PC-3 (cell line): ENCODE measurements at regions not wholly inside any gene's neighbourhood (a gene's known extent, or its start where the extent isn't known, plus 50 kb on each side); places are given as distances from the start of the nearest gene placed in this dataset.

Experiments
- ATAC-seq: fragments of 200-7000 bp; cut with Tn5 transposase; 2 replicates; pipeline ENCODE4 v1.9.1; 2020; ENCODE audit warnings: mild to moderate bottlenecking, moderate library complexity
- BruUV-seq: library from RNA; stranded (reverse); fragments of 400-500 nt; replicated peaks from 2 replicates; lab custom pipeline; 2021; lab: Mats Ljungman, UMichigan
- CTCF ChIA-PET: fragments of 300-600 bp; sonication (Branson Sonifier 250); formaldehyde crosslinking; loops from one replicate; lab custom pipeline; 2022; ENCODE audit warnings: antibody characterized with exemption; lab: Charles Lee
- POLR2A ChIA-PET: fragments of 300-600 bp; sonication (Branson Sonifier 250); formaldehyde crosslinking; loops from one replicate; lab custom pipeline; 2022; ENCODE audit warnings: antibody characterized with exemption; ENCODE audit not compliant: unreplicated experiment; lab: Charles Lee
- DNase-seq: peaks from one replicate; pipeline ENCODE4 v3.0.0-alpha.2; 2015
- H2AFZ ChIP-seq: fragments of 300-600 bp; sonication (generic); 2 replicates; pipeline ENCODE4 v1.6.0; 2016; ENCODE audit warnings: antibody characterized with exemption, low read length
- H3F3A ChIP-seq: fragments of 300-600 bp; sonication (generic); one replicate; pipeline ENCODE4 v1.6.0; 2017; ENCODE audit warnings: antibody characterized with exemption, low read length, control low read depth, mild to moderate bottlenecking; ENCODE audit not compliant: unreplicated experiment
- H3K27ac ChIP-seq: fragments of 300-600 bp; sonication (generic); 2 replicates; pipeline ENCODE4 v1.5.1; 2016; ENCODE audit warnings: mild to moderate bottlenecking, low read length
- H3K27me3 ChIP-seq: fragments of 300-600 bp; sonication (generic); 2 replicates; pipeline ENCODE4 v1.6.1; 2016; ENCODE audit warnings: low read length, mixed read lengths
- H3K36me3 ChIP-seq: fragments of 300-600 bp; sonication (generic); 2 replicates; pipeline ENCODE4 v1.6.1; 2016; ENCODE audit warnings: low read depth, mixed run types, low read length, mixed read lengths
- H3K4me1 ChIP-seq: fragments of 300-600 bp; sonication (generic); 2 replicates; pipeline ENCODE4 v1.5.1; 2016; ENCODE audit warnings: low read length; ENCODE audit not compliant: insufficient read depth
- H3K4me2 ChIP-seq: fragments of 300-600 bp; sonication (generic); 2 replicates; pipeline ENCODE4 v1.6.0; 2016; ENCODE audit warnings: low read length
- H3K4me3 ChIP-seq: fragments of 300-600 bp; sonication (generic); 2 replicates; pipeline ENCODE4 v1.5.1; 2016; ENCODE audit warnings: mild to moderate bottlenecking, low read length, mixed read lengths
- H3K79me2 ChIP-seq: fragments of 300-600 bp; sonication (generic); 2 replicates; pipeline ENCODE4 v1.6.1; 2017; ENCODE audit warnings: low read length, mixed read lengths
- H3K9ac ChIP-seq: fragments of 300-600 bp; sonication (generic); 2 replicates; pipeline ENCODE4 v1.6.0; 2016; ENCODE audit warnings: mild to moderate bottlenecking, low read length
- H3K9me2 ChIP-seq: fragments of 300-600 bp; sonication (generic); replicated peaks from 2 replicates; pipeline ENCODE4 v1.6.1; 2016; ENCODE audit warnings: mixed run types, low read length, mixed read lengths
- H3K9me3 ChIP-seq: fragments of 300-600 bp; sonication (generic); 2 replicates; pipeline ENCODE4 v1.6.1; 2016; ENCODE audit warnings: low read length, mixed read lengths
- H4K20me1 ChIP-seq: fragments of 300-600 bp; sonication (generic); 2 replicates; pipeline ENCODE4 v1.6.1; 2016; ENCODE audit warnings: low read length, mixed read lengths
- CTCF ChIP-seq: fragments of 300-600 bp; sonication (generic); conservative IDR thresholded peaks from 2 replicates; pipeline ENCODE4 v1.5.1; 2017; ENCODE audit warnings: antibody characterized with exemption, low read depth, mild to moderate bottlenecking, low read length
- EZH2 ChIP-seq: fragments of 300-600 bp; sonication (generic); IDR thresholded peaks from one replicate; pipeline ENCODE4 v1.6.1; 2017; ENCODE audit warnings: antibody characterized with exemption, mild to moderate bottlenecking, low read length; ENCODE audit not compliant: unreplicated experiment
- EZH2phosphoT487 ChIP-seq: fragments of 300-600 bp; sonication (generic); IDR thresholded peaks from 2 replicates; pipeline ENCODE4 v1.6.1; 2018; ENCODE audit warnings: mild to moderate bottlenecking, antibody characterized with exemption, low read length, borderline replicate concordance
- intact Hi-C: fragments of 100-400 bp; cut with micrococcal nuclease; formaldehyde crosslinking; loops from 2 replicates; pipeline ENCODE4 v1.9.0; 2023

- ATAC-seq (peak; percentile 40), DNase-seq (peak; percentile 58)
- no peaks in the 10 kb centered on the region for H3F3A ChIP-seq
- H3K27ac ChIP-seq: peak overlapping the region; percentile 93
- TF ChIP-seq CTCF: no peak
- TF ChIP-seq EZH2: no peak
- no peak for TF ChIP-seq EZH2phosphoT487
- intact Hi-C loops: loop anchor here (1.0 to 10.0 kb wide), 7 partner anchors 10 to 513 kb away; partner anchors contain the start of gene SHH
- H2AFZ ChIP-seq: no peak overlapping the region
- H3K36me3 ChIP-seq: no peaks in the 10 kb centered on the region
- H3K79me2 ChIP-seq: no peaks in the 10 kb centered on the region
- CTCF ChIA-PET: interaction anchor here (0.7 to 1.1 kb wide), 6 partner anchors 10 to 153 kb away, joined by 3 to 4 read pairs (median 3); no protein-coding TSS in a partner anchor
- BruUV-seq: TSS peak; percentile 62
- no peaks in the 10 kb centered on the region for H4K20me1 ChIP-seq
- no peaks in the 10 kb centered on the region for H3K9me3 ChIP-seq
- peaks cover 43% of the 10 kb centered on the region for H3K4me1 ChIP-seq
- H3K9me2 ChIP-seq: no peaks in the 10 kb centered on the region
- peak overlapping the region; percentile 62 for H3K9ac ChIP-seq
- H3K4me2 ChIP-seq: peak overlapping the region; percentile 69
- H3K27me3 ChIP-seq: no peaks in the 10 kb centered on the region
- POLR2A ChIA-PET: interaction anchor here (0.6 kb wide), 1 partner anchor 76 kb away, joined by 6 read pairs; no protein-coding TSS in a partner anchor
- H3K4me3 ChIP-seq: peak overlapping the region; percentile 26; the same call in 1 of the 2 replicates
Observed at GRCh38 chr7:155961241-155962190, 149.3 kb upstream of the SHH start.

DNA sequence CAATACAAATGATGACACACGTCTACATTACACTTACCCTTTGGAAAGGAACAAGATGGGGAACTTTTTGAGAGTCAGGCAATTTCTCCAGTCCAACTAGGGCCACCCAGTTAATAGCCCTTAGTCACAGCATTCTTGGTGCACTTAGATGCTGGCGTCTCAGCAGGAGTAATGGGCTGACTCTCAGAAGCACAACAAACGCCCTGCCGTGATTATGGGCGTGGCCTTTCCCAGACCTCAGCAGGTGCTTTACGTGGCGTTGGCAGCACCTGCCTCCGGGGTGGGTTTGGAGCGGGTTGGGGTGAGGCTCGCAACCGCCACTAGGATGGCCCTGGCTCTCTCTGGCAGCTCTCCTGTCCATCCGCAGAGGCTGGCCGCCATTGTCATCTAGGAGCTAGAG lies 147.6 kb upstream of the SHH start:
- ChIA-PET POLR2A (interaction anchor here (0.6 kb wide), 1 partner anchor 9 kb away, joined by 3 read pairs; no protein-coding TSS in a partner anchor), CTCF (no interaction called here)
- peak overlapping the region; percentile 44; the same call in 1 of the 2 replicates for H3K9ac ChIP-seq
- no peaks in the 10 kb centered on the region for H3K79me2 ChIP-seq
- no TSS peak for BruUV-seq
- H3K9me3 ChIP-seq: no peaks in the 10 kb centered on the region
- H3K36me3 ChIP-seq: no peaks in the 10 kb centered on the region
- no peak overlapping the region for H2AFZ ChIP-seq
- intact Hi-C loops: loop anchor here (5.0 to 10.0 kb wide), 3 partner anchors 78 to 515 kb away; partner anchors contain the start of gene SHH
- H3K27ac ChIP-seq: peak overlapping the region; percentile 83
- H3K4me1 ChIP-seq: peaks cover 42% of the 10 kb centered on the region
- no peaks in the 10 kb centered on the region for H3F3A ChIP-seq
- no peaks in the 10 kb centered on the region for H4K20me1 ChIP-seq
- H3K27me3 ChIP-seq: no peaks in the 10 kb centered on the region
- no peaks in the 10 kb centered on the region for H3K9me2 ChIP-seq
- TF ChIP-seq CTCF (no peak), EZH2 (no peak), EZH2phosphoT487 (no peak)
- H3K4me2 ChIP-seq: peak overlapping the region; percentile 71
- ATAC-seq: peak; percentile 31
- no peak overlapping the region for H3K4me3 ChIP-seq
- DNase-seq: peak; percentile 89

- Histone ChIP-seq H3K4me2 (no peak overlapping the region), H3K4me3 (no peak overlapping the region), H3K9ac (no peak overlapping the region), H3K27ac (no peak overlapping the region), H3K9me3 (no peaks in the 10 kb centered on the region), H3K4me1 (peaks cover 39% of the 10 kb centered on the region), H2AFZ (no peak overlapping the region), H3K79me2 (no peaks in the 10 kb centered on the region), H3K9me2 (no peaks in the 10 kb centered on the region), H4K20me1 (no peaks in the 10 kb centered on the region), H3F3A (no peaks in the 10 kb centered on the region), H3K36me3 (no peaks in the 10 kb centered on the region), H3K27me3 (no peaks in the 10 kb centered on the region)
- ATAC-seq (no peak), DNase-seq (no peak)
- POLR2A ChIA-PET: no interaction called here
- intact Hi-C loops: no loop called here
- no TSS peak for BruUV-seq
- CTCF ChIA-PET: no interaction called here
- TF ChIP-seq EZH2 (no peak), CTCF (no peak), EZH2phosphoT487 (no peak)
Observed at GRCh38 chr7:155956977-155957376, 144.7 kb upstream of the SHH start.
